Parathyroid adenoma (tissue), 2 donors: ENCODE measurements at regions not wholly inside any gene's neighbourhood (a gene's known extent, or its start where the extent isn't known, plus 50 kb on each side); places are given as distances from the start of the nearest gene placed in this dataset.

Experiments used
- H2AFZ ChIP-seq: fragments of 300-600 bp; sonication (generic); one replicate; pipeline ENCODE4 v1.7.0; 2017; ENCODE audit warnings: antibody characterized with exemption, mild to moderate bottlenecking
- H3K27ac ChIP-seq: fragments of 300-600 bp; sonication (generic); one replicate; pipeline ENCODE4 v1.7.0; 2017
- H3K27me3 ChIP-seq: fragments of 300-600 bp; sonication (generic); one replicate; pipeline ENCODE4 v1.7.0; 2017; ENCODE audit warnings: low read length; ENCODE audit not compliant: control insufficient read depth, insufficient read depth
- H3K36me3 ChIP-seq: fragments of 300-600 bp; sonication (generic); one replicate; pipeline ENCODE4 v1.7.0; 2017; ENCODE audit warnings: low read length; ENCODE audit not compliant: control insufficient read depth, insufficient read depth
- H3K4me1 ChIP-seq: fragments of 300-600 bp; sonication (generic); one replicate; pipeline ENCODE4 v1.7.0; 2017; ENCODE audit warnings: control low read depth
- H3K4me2 ChIP-seq: fragments of 300-600 bp; sonication (generic); one replicate; pipeline ENCODE4 v1.7.0; 2017; ENCODE audit warnings: low read length
- H3K4me3 ChIP-seq: fragments of 300-600 bp; sonication (generic); one replicate; pipeline ENCODE4 v1.7.0; 2017; ENCODE audit warnings: low read depth, low read length
- H3K79me2 ChIP-seq: fragments of 300-600 bp; sonication (generic); one replicate; pipeline ENCODE4 v1.7.0; 2017; ENCODE audit warnings: control low read depth
- H3K9ac ChIP-seq: fragments of 300-600 bp; sonication (generic); one replicate; pipeline ENCODE4 v1.7.0; 2017; ENCODE audit warnings: mild to moderate bottlenecking
- H3K9me3 ChIP-seq: fragments of 300-600 bp; sonication (generic); one replicate; pipeline ENCODE4 v1.7.0; 2017; ENCODE audit warnings: low read length; ENCODE audit not compliant: control insufficient read depth
- CTCF ChIP-seq: fragments of 300-600 bp; sonication (generic); IDR thresholded peaks from one replicate; pipeline ENCODE4 v1.7.0; 2017; ENCODE audit warnings: antibody characterized with exemption, mild to moderate bottlenecking
- donor health status: primary hyperparathyroidism.

DNA sequence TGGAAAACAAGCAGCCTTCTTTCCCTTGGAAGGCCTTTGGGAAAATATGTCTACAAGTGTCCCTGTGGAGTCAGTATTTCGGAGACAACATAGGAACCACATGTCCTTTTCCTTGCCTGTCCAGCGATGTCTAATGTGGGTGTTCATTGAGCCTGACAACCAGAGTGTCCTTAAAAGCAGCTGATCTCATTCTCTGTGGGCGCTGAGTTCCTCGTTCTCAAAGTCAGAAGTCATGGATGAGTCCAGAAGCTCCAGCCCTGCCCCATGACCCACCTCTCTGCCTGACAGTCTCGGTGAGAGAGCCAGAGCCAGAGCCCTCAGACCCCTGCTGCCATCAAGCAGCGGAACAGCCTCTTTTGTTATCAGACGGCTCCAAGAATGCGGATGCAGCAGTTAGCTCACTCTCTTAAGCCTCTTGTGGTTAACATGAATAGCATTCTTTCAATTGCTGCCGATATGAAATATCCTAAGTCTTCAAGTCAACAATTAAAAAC, 329.2 kb downstream of the TGFB2 start:
- TF ChIP-seq CTCF: no peak
- no peak overlapping the region for H3K27ac ChIP-seq
- H2AFZ ChIP-seq: peak overlapping the region; percentile 11
- H3K79me2 ChIP-seq: no peaks in the 10 kb centered on the region
- H3K27me3 ChIP-seq: no peaks in the 10 kb centered on the region
- no peak overlapping the region for H3K9ac ChIP-seq
- no peaks in the 10 kb centered on the region for H3K9me3 ChIP-seq
- no peaks in the 10 kb centered on the region for H3K4me1 ChIP-seq
- no peak overlapping the region for H3K4me2 ChIP-seq
- no peaks in the 10 kb centered on the region for H3K36me3 ChIP-seq
- H3K4me3 ChIP-seq: no peak overlapping the region

GRCh38 chr1:218677026-218677425, 331.9 kb downstream of the TGFB2 start:
- no peaks in the 10 kb centered on the region for H3K27me3 ChIP-seq
- no peak overlapping the region for H3K4me2 ChIP-seq
- no peak overlapping the region for H3K4me3 ChIP-seq
- no peaks in the 10 kb centered on the region for H3K9me3 ChIP-seq
- no peaks in the 10 kb centered on the region for H3K4me1 ChIP-seq
- H2AFZ ChIP-seq: no peak overlapping the region
- H3K27ac ChIP-seq: no peak overlapping the region
- TF ChIP-seq CTCF: no peak
- H3K79me2 ChIP-seq: no peaks in the 10 kb centered on the region
- no peaks in the 10 kb centered on the region for H3K36me3 ChIP-seq
- H3K9ac ChIP-seq: no peak overlapping the region

GRCh38 chr1:218679391-218679790, 334.3 kb downstream of the TGFB2 start:
- H3K9me3 ChIP-seq: no peaks in the 10 kb centered on the region
- H3K27ac ChIP-seq: no peak overlapping the region
- H3K4me1 ChIP-seq: no peaks in the 10 kb centered on the region
- no peak overlapping the region for H3K4me2 ChIP-seq
- no peak for TF ChIP-seq CTCF
- no peaks in the 10 kb centered on the region for H3K27me3 ChIP-seq
- no peaks in the 10 kb centered on the region for H3K79me2 ChIP-seq
- H3K9ac ChIP-seq: no peak overlapping the region
- no peak overlapping the region for H2AFZ ChIP-seq
- no peaks in the 10 kb centered on the region for H3K36me3 ChIP-seq
- no peak overlapping the region for H3K4me3 ChIP-seq

GRCh38 chr1:218679988-218680748, 335.0 kb downstream of the TGFB2 start:
- Histone ChIP-seq H3K4me3 (no peak overlapping the region), H2AFZ (no peak overlapping the region), H3K9ac (no peak overlapping the region), H3K27me3 (no peaks in the 10 kb centered on the region), H3K36me3 (no peaks in the 10 kb centered on the region), H3K4me2 (no peak overlapping the region), H3K9me3 (no peaks in the 10 kb centered on the region), H3K79me2 (no peaks in the 10 kb centered on the region), H3K27ac (no peak overlapping the region), H3K4me1 (no peaks in the 10 kb centered on the region)
- no peak for TF ChIP-seq CTCF

GRCh38 chr1:218683242-218683641, 338.1 kb downstream of the TGFB2 start:
- no peak overlapping the region for H2AFZ ChIP-seq
- no peaks in the 10 kb centered on the region for H3K4me1 ChIP-seq
- TF ChIP-seq CTCF: no peak
- H3K4me3 ChIP-seq: no peak overlapping the region
- H3K9me3 ChIP-seq: no peaks in the 10 kb centered on the region
- no peak overlapping the region for H3K27ac ChIP-seq
- no peak overlapping the region for H3K4me2 ChIP-seq
- H3K79me2 ChIP-seq: no peaks in the 10 kb centered on the region
- no peak overlapping the region for H3K9ac ChIP-seq
- no peaks in the 10 kb centered on the region for H3K27me3 ChIP-seq
- H3K36me3 ChIP-seq: no peaks in the 10 kb centered on the region
